HG02938 (cell line): ENCODE measurements at regions not wholly inside any gene's neighbourhood (a gene's known extent, or its start where the extent isn't known, plus 50 kb on each side); places are given as distances from the start of the nearest gene placed in this dataset.

Source experiments
- ATAC-seq: cut with Tn5 transposase; IDR thresholded peaks from one replicate; pipeline ENCODE4 v1.9.1; 2021; ENCODE audit warnings: mild to moderate bottlenecking, moderate library complexity; ENCODE audit not compliant: unreplicated experiment

DNA sequence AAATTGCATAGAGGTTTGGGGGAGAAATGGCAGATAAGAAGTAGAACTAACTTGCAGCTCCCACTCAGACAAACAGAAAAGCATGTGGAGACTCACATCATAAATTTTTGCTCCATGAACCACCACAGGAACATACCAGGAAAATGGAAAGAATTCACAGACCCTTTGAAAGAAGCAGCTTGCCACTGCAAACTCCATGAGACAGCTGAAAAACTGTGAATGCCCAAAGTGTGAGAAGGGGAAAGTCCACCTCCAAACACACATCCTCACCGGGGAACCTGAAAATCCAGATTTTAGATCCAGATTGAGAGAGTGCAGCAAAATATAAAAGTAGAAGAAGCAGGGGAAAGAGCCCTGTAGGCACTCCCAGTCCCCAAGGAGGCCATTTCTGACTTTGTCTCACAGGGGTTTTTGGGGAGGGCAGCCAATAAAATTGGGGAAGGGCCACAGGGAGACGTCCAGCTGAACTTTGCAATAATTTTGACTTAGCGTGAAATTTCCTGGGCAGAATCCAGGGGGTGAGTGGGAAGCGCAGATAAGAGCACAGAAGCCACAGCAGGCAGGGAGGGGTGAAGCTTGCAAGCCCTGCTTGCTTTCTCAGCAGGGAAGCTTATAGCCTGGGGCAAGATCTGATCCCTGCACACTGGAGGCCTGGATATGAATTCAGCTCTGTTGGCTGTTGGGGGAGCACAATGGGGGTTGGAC is 183.4 kb upstream of the UBE2E2 start:
- no peak for ATAC-seq

DNA sequence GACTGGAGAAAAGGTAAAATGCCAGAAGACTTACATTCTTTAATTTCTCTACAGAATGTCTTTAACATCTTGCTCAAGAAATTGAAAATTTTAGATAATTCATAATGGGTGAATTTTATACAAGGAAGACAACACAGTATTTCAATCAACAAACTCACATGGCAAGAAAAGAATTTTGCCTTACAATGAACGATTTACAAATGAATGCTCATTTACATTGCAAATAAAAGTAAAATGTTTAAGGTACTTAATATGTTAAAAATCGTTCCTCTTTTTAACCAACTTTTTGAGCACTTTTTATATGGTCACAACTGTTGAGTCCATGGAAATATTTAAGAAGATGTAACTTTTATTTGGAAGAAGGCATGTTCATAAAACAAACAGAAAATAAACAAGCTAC is 174.8 kb upstream of the UBE2E2 start:
- ATAC-seq: no peak

DNA sequence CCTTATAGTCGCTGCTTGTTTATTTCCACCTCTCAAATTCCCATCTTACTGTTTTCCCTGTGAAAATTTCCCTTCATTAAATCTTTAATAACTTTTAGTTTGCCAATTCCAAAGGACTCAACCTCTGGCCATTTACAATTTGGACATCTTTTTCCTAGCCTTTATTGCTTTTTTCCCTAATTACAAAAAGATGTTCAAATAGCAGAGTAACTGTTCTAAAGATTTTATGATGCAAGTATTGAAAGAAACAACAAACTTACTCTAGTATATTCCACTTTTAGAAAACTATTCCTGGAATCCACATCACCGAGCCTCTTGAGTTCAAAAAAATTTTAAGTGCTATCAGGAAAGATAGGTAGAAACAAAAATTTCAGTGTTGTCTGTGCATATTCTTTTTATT is 174.1 kb upstream of the UBE2E2 start:
- ATAC-seq: no peak

DNA sequence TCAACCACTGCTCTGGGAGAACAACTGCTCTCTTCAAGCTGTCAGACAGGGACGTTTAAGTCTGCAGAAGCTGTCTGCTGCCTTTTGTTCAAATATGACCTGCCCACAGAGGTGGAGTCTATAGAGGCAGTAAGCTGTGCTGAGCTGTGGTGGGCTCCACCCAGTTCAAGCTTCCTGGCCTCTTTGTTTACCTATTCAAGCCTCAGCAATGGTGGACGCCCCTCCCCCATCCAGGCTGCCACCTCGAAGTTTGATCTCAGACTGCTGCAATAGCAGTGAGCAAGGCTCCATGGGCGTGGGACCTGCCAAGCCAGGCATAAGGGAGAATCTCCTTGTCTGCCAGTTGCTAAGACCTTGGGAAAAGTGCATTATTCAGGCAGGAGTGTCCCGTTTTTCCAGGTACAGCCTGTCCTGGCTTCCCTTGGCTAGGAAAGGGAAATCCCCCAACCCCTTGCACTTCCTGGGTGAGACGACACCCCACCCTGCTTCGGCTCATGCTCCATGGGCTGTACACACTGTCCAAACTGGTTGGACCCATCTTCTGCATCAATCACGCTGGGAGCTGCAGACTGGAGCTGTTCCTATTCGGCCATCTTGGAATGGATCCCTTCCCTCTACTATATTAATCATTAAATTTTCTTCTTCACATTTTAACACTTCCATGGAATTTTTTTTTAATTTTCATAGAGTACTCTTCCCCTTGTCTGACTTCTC is 167.0 kb upstream of the UBE2E2 start:
- no peak for ATAC-seq

DNA sequence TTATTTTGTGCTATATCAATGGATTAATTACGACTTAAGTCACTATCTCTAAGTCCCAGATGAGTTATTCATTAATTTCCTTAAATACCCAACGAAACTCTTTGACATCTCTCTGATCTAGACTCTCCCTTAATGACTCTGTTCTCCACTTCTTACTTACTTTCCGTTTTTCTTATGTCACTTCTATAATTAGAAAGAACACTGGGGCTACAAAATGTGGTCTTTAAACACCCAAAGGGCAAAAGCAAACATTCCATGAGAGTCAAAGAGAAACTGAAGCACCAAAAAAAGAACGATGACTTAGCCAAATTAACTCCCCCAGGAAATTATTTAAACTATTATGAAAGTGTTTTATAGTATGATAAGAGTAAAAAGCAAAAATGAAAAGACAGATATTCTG is 166.4 kb upstream of the UBE2E2 start:
- ATAC-seq: peak; percentile 83

DNA sequence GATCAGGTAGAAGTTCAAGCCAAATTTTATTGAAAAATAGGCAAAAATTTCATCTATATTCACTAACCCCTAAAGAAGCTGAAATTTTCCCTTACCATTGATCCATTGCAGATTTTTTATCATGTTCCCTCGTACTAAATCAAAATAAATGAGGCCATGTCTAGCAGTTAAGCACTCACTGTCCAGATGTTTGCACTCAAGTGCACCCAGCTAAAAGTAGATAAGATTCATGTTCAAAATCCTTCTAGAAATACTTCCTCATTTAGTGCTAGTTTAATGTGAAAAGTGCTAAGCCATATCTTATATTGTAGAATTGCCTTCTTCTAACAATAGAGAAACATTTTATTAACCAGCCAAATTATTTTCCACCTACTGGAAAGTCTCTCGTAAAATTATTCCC is 164.7 kb upstream of the UBE2E2 start:
- ATAC-seq: no peak

DNA sequence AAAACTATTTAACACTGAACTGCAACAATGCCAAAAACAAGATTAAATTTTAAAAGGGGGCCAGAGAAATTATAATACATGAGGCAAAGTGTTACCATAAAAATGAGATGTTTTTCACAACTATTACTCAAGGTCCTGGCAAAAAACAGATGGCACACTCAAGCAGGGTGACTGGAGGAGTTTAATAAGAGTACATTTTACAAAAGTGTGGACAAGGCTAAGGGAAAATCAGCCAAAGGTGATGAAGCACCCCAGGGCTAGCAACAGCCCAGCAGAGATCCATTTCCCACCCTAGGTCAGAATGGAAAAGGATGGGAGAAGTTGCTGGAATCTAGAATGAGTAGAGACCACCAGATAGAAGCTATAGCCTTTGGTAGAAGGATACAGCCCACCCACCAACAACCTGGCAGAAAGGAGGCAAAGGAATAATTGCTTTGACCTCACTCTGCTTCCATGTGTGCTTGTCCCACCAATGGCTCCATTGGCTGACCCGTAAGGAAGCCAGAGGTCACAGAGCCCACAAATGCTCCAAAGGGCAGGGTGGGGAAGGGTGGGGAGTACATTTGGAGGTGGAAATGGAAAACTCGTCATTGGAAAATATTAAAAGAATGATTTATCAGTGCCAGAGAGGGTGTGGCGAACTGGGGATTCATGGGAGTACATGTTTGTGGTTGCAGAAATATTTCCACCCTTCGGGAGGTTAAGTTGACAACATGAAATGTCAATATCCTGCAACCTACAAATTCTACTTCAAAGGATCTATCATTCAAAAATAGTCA is 161.0 kb upstream of the UBE2E2 start:
- no peak for ATAC-seq

DNA sequence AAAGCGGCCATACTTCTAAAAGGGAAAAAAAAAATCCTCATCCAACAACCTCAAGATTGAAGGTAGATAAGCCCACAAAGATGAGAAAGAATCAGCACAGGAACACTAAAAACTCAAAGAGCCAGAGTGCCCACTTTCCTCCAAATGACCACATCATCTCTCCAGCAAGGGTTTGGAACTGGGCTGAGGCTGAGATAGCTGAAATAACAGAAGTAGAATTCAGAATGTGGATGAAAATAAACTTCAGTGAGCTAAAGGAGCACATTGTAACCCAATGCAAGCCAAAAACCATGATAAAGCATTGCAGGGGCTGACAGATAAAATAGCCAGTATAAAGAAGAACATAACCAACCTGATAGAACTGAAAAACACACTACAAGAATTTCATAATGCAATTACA is 158.7 kb upstream of the UBE2E2 start:
- ATAC-seq: no peak

DNA sequence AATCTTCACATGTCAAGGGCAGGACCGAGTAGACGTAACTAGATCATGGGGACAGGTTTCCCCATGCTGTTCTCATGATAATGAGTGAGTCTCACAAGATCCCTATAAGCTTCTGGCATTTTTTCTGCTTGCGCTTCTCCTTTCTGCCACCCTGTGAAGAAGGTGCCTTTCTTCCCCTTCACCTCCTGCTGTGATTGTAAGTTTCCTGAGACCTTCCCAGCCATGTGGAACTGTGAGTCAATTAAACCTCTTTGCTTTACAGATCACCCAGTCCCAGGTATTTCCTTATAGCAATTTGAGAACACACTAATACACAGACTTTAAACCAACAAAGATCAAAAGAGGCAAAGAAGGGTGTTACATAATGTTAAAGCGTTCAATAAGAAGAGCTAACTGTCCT is 156.6 kb upstream of the UBE2E2 start:
- no peak for ATAC-seq

DNA sequence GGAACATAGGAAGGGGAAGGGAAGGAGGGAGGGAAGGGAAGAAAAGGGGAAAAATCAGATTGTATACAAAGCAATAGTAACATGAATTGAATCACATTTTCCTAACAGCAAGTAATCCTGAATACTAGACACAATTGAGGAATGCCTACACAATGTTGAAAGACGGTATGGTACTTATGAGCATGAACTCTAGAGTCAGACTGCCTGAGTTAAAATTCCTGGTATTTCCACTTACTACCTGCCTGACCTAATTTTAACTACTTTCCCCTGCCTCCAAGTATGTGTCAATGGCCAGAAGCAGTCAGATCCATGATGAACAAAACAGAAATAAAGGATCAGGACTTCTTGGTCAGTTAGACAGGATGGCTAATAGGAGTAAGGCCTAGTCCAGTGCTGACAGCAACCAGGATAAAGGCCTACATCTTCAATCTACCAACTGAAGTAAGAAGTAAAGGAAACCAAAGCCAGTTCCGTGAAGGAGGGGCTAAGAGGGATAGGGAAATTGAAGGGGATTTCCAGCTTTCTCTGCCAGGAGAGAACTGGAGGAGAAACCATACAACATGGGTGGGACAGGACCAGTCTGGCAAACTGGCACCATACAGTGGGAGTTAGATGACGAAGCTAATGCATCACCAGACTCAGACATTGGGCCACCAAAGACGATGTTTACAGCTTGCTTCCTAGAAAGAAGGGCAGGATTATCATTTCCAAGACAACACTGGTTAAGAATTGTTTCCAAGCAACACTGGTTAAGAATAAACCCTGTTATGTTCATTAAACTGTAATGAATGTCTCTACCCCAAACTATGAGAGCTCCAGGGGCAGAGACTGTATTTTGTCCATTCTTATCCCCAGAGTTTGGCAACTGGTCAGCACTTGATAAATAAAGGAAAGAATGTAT is 151.6 kb upstream of the UBE2E2 start:
- no peak for ATAC-seq

DNA sequence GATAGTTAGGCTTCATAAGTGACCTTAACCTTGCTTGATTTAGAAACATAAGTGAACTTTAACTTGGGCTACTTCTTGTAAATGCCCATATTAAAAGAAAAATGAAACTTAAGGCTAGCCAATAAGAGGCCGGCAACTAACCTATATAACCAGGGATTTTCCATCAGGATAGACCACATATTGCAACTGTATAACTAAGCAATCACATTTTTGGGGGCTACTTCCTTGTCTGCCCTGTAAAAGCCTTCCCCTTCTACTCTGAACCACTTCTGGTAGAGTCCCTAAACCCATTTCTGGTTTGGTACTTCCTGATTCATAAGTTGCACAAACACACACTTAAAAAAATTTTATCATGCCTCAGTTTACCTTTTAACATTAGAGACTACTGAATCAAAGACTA is 150.9 kb upstream of the UBE2E2 start:
- ATAC-seq: no peak

DNA sequence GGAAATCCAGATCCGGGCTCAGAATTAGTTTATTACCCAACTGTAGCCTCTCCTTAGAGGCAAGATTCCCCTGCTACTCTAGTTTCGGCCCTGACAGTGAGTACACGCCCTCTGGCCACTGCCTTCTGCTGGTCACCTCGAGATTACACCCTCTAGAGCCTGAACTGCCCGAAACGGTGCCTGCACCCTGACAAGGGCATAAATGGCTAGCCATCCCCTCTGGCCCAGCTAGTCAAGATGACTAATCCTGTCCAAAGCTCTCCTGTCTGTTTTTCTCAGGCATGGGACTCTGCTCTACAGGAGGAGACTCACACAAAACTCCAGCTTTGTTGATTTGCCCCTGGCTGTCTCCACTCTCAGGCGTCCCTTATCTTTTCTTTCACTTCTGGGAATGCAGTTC is 150.5 kb upstream of the UBE2E2 start:
- ATAC-seq: no peak

DNA sequence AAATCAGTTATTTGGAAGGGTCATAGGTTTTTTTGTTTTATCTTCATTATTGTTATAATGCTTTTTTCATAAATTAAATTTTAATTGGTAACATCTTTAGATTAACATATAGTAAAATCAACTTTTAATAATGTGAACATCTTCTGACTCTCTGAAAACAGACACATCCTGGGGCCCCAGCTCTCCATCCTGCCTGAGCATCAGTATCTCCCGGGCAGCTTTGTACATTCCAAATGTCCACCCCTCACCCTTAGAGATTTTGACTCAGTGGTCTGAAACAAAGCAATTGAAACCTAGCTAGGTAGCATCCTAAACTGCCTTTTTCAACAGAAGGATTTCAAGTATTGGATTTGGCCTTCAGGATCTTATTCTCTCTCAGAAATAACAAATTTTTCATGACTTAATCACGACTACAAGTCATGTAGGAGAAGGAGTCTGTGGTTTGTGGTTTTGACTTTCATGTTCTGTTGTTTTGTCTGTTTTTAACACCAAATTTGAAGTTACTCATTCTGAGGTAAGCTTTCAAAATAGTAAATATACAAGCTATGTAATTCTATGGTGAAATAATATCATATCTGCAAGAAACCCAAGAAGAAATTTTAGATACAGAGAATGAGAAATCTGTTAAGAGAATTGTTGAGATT is 147.3 kb upstream of the UBE2E2 start:
- peak; percentile 84 for ATAC-seq

DNA sequence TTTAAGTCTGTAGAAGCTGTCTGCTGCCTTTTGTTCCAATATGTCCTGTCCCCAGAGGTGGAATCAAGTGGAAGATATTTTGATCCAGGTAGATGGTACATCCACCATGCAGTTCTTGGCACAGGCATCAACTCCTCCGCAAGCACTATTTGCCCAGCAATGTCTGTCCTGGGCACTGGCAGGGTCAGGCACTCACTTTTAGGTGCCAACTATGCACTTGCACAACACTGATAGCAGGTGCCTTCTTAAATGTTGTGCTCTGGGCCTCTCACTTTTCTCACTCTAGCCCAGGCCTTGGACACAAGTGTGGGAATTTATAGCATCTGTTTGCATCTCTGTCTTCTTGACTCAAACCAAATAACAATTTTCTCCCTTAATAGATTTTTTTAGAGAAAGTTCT is 140.5 kb upstream of the UBE2E2 start:
- ATAC-seq: no peak

DNA sequence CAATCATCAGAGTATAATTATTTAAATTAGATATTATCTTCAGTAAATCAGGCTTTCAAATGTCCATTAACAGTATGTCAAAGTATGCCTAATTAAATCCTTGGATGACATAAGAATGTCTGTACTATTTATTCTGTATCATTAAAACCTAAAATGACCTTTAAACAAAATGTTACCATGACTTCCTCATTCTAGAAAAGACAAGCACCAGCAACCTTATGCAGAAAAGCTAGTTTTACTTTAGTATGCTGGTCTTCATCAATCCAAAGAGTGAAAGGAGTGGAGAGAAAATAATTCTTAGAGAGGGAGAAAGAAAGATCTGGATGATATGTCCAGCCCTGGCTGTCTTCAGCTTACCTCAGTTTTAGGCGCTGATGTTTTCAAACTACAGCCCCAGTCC is 140.1 kb upstream of the UBE2E2 start:
- ATAC-seq: no peak

DNA sequence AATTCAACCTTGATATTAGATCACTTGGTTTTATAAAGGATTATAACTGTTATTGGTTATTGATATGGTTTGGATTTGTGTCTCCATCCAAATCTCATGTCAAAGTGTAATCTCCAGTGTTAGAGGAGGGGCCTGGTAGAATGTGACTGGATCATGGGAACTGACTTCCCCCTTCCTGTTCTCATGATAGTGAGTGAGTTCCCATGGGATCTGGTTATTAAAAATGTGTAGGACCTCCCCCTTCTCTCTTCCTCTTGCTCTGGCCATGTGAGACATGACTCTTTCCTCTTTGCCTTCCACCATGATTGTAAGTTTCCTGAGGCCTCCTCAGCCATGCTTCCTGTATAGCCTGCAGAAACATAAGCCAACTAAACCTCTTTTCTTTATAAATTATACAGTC is 136.0 kb upstream of the UBE2E2 start:
- no peak for ATAC-seq

DNA sequence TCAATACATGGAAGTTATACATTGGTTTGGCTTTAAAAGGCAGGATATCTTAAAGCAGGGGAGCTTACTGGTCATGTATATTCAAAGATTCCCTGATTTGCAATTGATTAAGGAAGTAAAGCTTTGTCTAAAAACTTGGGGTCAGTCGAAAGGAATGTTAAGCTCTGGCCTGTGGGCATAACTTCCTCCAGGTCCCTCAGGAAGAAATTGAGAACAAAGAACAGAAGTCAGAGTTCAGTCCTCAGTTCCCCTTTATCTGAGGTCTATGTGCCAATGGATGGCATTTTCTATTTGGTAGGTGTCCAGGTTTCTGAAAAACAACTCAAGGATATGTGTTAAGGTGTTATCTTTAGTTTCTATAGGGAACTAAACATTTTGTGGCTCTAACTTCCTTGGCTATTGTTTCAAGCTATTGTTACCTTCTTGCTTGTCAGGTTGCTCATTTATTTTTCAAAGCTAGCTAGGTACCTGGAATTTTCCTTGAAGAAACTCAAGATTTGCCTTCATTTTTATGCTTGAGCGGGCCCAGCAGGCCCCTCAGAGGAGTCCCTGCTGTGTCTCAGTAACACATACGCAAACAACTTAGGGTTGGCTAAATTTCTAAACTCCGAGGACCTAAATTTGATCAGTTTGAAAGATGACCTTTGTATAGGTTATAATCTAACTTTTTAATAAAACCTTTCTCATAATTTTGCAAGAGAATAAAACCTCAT is 135.0 kb upstream of the UBE2E2 start:
- ATAC-seq: no peak

DNA sequence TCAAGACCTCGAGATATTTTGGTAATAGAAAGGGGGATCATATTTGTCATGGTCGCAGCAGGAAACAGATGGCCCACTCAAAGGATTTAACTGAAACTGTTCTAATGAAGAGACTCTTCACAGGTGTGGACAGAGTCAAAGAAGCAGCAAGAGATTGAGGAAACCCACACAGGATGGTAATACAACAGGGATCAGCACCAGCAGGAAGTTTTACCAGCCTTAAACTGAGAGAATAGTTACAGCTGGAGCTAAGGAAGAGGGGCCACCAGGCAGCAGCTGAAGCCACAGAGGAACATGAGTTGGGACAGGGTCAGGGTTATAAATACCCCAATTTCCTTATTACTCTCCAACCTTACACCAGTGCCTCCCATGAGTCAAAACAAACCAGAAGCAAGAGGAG is 131.8 kb upstream of the UBE2E2 start:
- ATAC-seq: peak; percentile 19

DNA sequence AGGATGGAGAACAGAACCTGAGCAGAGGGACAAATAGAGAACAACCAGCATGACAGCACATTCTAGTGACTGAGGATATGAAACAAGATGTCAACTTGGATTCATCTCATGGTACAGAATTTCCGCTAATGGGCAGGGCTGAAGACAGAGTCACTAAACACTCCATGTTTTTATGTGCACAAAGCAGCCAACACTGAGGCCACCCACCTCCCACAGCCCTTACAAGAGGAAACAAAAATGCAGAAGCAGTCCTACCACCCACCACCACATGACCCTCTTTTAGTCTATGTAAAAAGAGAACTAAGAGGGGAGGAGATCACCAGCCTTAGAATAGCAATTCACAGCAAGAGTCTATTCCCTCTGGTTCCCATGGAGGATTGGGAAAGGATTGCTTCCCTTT is 131.4 kb upstream of the UBE2E2 start:
- peak; percentile 89 for ATAC-seq

DNA sequence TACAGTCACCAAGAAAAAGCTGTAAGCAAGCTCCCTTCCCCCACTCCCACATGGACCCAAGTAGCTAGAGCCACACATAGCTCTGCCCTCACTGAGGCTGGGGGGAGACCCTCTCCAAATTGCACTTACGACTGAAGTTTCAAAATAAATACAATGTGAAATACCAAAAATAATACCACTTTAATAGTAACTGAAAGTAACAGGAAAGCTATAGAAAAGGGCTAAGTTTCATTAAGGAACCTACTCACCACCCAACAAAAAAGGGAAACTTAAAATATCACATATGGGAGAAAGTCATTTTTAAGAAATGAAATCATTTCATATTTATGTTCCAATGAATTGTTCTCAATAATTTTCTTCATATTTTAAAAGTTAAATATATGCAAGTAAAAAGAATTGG is 130.4 kb upstream of the UBE2E2 start:
- no peak for ATAC-seq
